ENCODE measurements at regions not wholly inside any gene's neighbourhood (a gene's known extent, or its start where the extent isn't known, plus 50 kb on each side); places are given as distances from the start of the nearest gene placed in this dataset.
A peak's percentile ranks its signal among the peaks of the same experiment; 100 is the strongest.

DNA sequence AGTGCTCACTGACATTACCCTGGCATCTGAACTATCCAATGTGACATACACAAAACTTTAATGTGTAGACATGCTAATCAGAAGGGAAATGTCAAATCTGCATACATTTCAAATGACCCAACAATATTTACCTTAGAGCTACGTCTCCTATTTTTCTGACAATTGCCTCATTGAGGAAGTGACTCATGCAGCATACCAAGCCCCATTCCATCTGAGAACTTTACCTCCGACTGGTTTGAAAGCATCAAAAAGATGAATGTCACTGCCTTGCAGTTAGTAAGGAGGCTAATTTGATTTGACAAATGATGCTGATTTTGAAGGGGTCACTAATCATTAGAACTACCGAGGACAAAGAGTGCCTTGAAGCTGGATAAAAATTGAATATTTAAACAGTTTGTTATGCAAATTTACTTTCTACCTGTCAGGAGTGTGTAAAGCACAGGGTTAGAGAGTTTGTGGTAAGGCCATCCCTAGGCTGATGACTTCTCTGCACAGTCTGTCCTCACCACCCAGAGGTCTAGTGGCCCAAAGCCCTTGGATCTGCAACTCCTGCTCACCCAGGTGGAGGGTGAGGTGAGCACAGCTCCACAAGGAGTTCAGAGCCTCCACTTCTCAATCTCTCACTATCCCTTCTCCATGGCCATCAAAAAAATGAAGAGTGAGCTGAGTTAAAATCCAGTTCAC, 500.3 kb upstream of the C1orf87 start:
- DNase-seq: no peak

DNA sequence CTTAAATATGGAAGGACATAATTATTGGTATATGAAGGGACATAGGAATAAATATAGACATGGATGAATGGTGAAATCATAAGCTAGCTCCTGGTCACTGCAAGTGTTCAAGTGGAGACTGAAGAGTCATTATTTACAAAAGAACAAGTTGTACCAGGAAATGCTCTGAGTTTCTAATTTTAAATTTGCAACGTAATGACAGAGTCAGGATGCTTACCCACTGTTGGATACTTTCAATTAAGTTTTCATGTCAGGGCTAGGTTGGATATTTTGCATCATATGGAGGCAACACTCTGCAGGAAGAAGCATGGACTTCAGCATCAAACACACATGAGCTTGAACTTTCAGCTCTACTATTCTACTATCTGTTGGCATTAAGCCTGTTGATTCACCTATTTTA, 499.6 kb upstream of the C1orf87 start:
- DNase-seq: no peak

DNA sequence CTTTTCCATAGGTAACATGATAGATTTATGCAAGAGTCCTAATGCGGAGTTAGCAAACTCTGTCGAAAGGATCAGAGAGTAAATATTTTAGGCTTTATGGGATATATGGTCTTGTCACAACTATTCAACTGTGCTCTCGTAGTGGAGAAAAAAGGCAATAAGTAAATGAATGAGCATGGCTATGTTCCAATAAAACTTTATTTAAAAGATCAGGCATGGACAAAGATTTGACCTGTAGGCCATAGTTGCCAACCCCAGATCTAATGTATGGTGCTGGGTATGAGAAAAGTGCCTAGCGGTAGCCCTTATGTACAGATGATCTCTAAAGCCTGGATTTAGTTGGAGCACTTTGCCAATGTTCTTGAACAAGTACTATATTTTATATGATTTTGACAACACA, 498.8 kb upstream of the C1orf87 start:
- DNase-seq: no peak

DNA sequence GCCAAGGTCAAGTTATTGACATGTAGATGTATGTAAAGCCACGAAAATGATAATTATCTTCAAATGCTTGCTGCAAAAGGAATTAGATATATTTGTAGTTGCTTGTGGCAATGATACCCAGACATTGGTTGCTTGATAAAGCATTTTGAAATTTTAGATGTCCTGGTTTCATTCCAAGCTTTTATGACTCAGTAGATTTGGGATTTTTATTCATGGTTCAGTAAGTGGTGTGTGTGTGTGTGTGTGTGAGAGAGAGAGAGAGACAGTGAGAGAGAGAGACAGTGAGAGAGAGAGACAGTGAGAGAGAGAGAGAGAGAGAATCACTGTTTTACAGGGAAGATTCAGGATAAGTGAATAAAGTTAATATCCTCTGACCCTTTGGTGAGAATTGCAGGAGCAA, 498.2 kb upstream of the C1orf87 start:
- DNase-seq: no peak

DNA sequence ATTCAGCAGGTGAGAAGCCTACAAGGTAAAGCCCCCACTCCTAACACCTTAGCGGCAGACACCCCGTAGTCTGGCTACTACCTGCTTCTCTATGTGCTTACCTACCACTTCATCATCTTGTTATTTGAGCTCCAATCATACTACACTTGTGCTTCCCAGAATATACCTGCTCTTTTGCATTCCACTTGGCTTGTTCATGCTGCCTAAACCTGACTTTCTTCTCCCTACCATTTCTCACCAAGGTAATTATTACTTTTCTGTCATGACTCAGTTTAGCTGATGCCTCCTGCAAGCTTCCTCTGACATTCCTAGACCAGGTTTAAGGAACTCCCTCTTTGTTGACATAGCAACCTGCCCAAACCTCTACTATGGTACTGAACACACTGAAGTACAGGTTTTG, 495.6 kb upstream of the C1orf87 start:
- no peak for DNase-seq

DNA sequence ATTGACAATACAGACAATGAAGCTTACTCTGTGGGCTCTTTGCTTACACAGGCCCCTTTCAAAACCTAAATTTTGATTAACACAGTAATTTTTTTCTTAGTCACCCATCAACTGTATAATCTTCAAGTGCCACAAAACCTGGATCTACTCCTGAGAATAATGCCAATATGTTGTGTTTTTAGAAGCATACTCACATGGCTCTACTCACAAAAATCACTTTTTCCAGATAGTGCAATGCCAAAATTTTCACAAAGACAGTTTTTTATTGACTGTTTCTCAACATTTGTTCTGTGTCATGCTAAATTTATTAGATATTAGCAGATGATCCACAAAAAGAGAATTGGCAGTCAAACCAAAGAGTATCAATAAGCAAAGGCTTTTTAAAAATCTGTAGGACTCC, 493.7 kb upstream of the C1orf87 start:
- no peak for DNase-seq

DNA sequence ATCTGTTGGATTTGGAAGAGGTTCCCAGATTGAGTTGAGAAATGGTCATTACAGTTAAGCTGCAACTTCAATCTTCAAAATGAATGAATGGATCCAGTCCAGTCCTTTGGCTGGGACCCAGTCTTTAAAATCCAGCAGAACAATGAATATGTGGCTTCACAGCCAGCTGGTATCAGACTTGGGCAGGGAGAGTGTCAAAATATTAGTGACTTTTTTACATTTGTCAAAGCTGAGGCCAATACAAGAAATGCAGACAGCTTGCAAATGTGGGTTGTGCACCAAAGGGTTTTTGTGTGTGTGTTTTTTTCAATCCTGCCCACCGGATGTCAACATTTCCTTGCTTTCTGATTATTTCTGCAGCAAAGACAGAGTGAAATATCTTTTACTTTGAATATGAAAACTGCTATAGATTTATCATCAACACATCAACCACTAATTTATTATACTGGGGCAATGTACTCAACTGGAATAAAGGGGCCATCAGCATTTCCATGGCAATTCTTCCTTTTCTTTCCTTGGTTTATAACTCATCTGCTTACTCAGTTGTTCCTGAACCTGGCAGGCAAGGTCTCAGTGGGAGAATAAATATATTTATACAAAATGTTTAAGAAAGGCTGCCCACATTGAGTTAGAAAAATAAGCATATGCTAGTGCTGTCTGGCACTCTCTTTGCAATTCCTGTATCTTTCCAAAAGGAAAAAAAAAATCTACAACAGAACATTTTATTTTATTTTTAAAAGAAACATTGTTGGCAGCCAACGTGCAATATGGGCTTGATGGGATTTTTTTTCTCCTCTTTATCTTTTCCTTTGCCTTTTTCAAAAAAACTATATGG, 491.6 kb upstream of the C1orf87 start:
- peak; percentile 7 for DNase-seq

DNA sequence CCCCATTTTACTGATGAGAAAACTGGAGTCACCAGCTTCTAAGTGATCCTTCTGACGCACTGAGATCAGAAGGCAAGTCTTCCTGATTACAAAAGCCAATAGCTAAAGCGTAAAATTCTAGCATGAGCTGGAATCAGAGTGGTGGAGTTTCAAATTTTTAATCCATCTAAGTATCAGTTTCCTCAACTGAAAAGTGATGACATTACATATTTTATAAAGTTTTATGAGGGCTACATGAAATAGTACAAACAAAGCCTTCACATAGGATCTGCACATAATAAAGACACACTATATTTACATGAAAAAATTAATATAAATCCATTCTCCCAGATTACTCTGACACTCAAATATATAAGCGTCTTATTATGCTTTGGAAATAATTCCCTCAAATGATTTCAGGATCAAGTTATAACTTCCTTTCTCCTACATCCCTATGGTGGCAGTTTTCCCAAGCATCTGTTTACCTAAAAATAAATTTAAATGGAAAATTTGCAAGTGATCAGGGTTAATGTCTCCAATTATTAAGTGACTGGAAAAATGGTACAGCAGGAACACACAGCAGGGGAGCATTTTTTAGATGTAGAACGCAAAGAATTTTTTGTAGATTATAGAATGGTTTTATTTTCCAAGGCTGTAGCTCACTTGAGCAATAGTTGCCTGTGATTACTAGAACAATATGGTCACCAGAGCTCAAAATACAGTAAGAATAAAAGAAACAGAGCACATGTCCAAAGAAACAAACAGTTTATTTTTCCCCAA, 490.4 kb upstream of the C1orf87 start:
- DNase-seq: no peak

DNA sequence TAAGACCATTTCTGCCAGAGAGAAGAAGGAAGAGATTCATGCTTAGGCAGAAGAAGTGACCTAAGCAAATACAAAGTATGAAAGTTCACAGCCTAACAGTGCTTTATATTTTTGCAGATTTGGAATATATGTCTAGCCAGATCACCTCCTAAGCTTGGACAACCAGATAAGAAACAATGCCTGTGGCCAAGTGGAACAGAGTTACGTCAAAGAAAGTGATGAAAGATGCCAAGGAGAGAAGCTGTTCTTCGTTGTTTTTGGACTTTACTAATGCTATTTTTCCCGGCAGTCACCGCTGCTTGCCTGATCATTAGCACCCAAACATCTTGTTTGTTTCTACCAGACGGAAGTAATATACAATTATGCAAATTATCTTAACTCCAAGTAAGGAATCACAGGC, 489.2 kb upstream of the C1orf87 start:
- no peak for DNase-seq

DNA sequence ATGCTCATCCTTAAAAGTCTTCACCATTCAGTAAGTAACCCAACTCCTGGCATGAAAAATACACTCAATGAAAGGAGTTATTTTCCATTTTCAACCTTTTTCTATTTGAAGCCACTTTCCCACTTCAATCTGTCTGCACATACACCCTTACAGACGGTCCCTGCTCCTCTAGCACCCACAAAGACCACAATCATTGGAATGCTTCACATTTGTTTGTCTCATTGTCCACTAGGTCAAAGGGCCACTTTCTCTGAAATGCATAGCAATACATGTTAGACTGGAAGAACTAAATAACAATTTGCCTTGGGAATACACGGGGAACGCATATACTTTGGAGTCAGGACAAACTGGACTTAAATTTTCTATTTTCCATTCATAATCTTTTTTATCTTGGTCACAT, 487.1 kb upstream of the C1orf87 start:
- no peak for DNase-seq

DNA sequence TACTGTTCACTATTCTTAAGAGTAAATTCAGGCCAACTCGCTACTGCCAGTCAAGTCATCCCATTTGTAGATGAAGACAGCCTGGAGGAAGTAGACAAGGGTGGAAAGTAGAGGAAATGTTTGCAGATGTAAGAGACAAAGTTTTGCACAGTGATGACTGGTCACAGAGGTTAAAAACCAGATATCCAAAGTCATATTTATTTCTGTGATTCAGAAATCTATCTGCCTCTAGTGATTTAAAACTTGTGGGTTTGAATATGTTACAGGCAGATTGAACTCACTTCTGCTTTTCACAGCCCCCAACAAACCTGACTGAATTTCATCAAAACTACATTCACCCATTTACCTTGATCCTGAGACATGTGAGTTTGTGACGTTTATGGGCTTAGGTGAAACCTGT, 484.7 kb upstream of the C1orf87 start:
- DNase-seq: no peak

DNA sequence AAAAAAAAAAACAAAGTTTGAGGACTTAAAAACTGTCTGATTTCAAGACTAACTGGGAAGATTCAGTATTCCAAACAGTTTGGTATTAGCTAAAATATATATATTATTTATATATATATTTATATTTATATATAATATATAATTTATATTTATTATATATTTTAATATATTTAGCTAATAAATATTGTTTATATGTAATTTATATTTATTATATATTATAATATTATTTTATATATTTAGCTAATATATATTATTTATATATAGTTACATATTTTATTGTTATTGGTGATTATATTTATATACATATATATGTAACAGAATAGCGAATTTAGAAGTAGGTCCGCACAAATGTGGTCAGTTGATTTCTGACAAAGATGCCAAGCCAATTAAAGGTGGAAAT, 480.2 kb upstream of the C1orf87 start:
- no peak for DNase-seq

DNA sequence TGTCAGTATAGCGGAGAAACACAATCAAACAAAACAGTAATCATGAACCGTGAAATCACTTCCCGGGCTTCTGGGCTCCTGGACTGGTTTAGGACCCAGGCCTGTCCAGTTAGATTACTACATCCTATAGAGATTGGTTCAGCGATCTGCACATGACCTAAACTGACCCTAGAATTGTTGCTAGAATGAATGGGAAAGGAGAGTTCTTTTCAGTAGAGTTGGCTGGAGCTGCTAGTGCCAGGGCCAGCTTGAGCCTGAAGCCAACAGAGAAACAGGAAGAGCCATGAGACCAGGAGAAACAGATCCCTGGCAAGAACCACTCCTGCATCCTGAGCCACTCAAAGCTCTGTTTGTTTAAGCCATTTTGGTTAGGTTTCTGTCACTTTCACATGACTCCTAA, 474.3 kb upstream of the C1orf87 start:
- peak; percentile 88 for DNase-seq

DNA sequence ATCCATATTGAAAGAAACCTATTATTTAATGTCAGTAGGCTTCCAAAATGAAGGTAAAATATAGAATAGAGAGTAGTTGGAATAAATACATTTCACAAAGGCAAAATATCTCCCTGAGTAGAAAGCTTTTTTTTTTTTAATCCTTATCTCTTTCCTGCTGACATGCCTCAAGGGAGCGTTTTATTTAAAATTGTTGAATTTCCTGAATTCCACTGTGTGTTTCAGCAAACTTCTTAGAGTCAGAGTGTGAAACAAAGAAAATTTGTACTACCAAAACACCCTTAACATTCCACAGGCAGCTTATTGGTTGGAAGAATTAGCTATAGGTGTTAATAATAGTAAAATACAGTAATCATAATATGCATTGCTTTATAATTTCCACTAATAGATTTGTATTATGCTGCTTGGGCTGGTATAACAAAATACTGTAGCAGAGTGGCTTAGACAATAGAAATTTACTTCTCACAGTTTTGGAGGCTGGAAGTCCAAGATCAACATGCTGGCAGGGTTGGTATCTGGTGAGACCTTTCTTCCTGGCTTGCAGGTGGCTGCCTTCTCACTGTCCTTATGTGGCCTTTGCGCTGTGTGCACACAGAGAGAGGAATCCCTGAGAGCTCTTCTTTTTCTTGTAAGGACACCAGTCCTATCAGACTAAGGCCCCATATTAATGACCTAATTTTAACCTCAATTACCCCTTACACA, 468.4 kb upstream of the C1orf87 start:
- DNase-seq: no peak

DNA sequence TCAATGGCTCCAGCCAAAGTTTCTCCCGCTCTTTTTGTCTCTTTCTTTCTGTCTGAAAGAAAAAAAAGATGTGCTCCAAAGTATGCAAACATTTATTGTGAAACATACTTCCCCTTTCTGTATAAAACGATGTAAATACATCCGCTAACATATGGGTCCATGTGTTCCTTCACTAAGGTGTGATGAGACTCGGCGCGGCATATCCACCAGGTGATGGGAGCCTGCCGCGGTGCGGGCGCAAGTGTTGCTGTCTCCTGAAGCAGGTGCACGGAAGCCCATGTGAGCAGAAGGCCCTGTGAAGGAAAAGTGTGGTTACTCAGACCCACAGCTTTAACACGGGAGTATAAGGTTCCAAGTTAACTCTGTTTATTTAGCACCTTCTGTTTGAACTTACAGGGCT, 466.6 kb upstream of the C1orf87 start:
- DNase-seq: no peak

DNA sequence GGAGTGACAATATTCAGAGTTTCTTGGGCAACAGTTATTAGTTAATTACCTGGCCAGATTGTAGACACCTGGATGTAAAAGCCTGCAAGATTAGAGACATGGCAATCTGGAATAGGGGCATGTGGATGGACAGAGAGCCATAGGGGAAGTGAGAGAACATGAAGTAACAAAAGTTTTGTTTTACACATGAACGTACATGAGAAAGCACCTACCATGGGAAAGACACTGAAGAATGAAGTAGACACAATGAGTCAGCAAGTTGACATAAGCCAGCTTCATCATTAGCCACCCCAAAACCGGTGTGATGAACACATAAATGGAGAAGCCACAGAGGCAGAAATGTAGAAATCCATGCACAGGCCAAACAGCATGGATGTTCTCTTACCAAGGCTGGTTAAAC, 462.1 kb upstream of the C1orf87 start:
- DNase-seq: no peak

DNA sequence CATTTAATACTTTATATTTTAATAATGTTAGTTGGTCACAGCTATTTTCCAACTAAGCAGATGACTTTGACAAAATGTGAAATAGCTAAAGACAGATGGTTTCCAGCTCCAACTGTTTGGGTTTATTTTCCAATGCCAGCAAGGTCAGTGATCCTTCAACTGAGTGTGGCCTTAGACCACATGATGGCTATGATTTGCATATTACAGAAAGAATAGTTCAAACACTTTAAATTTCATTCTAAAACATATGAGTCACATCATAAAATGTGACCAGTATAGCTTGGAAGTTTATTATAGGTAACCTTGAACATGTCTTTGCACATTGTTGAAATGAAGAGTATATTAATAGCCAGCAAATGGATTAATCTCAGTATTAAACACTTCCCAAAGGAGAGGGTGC, 454.0 kb upstream of the C1orf87 start:
- no peak for DNase-seq

DNA sequence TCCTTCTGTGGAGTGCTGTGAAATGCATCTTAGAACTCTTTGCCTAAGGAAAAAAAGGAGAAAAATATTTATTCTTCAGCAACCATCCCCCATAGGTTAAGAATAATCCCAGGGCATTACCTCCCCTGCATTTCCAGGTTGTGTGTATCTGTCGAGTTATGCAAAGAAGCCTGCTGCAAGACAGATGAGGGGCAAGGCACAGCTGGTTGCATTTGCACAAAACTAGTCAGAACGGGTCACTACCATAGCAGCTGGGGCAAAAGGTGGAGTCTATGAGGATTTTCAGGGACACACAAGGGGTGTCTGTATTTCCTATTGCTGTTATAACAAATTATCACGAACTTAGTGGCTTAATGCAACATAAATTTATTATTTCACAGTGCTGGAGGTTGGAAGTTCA, 443.4 kb upstream of the C1orf87 start:
- DNase-seq: no peak

DNA sequence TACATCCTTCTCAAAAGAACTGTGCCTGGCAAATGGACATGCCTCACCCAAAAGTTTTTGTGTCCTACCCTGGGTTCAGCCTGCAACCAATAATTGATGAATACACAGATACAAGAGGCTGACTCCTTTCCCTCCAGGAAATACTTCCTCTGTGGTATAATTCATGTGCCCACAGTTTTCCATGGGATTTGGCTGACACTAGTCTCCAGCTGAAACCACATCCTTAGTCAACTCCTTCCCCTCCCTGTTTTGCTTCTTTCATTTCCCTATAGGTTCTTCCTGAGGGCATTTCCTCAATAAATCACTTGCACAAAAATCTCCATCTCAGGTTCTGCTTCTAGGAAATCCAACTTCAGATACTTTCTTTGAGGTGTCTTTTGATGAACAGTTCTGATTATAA, 436.6 kb upstream of the C1orf87 start:
- no peak for DNase-seq

DNA sequence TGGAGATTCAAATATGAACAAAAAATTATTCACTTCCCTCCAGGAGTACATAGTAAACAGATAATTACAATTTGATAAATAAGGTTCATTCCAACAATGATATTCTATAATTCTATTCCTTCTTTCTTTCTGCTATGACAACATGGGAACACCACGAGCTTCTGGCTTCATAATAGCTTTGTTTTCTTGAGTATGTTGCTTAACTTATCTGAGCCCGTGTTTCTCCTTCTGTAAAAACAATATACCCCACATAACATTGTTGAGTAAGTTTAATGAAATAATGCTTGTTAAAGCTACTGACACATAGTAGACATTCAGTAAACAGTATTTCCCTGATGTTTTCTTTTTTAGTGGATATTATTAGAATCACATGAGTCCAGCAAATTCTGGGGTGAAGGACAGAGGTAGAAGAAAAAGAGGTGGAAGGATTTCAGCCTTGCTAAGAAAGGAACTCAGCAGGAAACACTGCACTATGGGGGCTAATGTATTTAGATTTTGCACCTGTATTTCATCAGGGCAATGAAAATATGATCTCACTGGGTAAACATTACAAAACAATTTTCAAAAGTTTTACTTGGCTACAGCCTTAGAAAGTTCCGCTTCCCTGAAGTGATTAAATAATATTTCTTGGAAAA, 430.8 kb upstream of the C1orf87 start:
- DNase-seq: no peak

DNA sequence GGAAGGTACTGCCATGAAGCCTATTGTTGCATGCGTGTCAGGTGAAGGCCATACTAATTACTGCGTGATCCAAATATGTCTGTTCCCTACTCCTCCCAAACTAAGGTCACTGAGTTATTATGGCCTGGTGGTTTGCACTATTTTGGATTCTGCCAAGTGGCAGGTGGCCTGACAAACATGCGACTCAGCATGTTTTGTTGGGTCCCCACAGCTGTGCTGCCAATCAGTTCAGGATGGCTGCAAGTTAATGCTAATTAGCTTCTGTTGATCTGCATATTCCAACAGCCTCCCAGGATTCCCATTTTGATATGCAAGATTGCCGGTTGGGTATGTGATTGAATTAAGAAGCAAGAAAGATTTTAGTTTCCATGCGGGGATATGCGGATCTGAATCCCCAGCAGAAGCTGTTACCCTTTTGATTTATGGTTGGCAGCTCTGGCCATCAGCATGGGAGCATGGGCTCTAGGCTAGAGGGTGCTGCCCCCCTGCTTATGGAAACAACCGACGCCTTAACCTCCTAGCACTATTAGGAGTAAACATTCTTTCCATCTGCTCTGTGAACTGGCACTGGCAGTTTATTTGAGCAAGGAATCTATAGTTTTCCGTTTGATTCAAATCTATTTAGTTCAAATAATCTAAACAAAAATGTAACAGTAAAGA, 429.8 kb upstream of the C1orf87 start:
- no peak for DNase-seq

DNA sequence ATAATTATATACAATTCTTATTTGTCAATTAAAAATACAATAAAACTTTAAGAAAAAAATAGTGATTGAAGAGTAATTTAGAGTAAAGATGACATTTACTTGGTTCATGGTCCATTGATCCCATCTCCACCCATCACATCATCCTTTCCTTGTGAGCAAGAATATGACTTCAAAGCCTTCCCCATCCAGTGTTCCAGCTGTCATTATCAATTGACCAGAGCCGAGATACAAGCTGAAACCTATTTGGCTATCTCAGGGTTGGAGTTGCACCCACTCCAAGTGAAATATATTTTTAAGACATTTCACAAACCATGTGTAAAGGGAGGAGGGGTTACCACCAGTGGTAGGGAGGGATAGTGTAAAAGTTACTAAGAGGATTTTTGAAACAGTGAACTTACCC, 428.9 kb upstream of the C1orf87 start:
- no peak for DNase-seq
